DOHH2 (cell line): ENCODE measurements at regions not wholly inside any gene's neighbourhood (a gene's known extent, or its start where the extent isn't known, plus 50 kb on each side); places are given as distances from the start of the nearest gene placed in this dataset.

ENCODE experiments used
- H3F3A ChIP-seq: fragments of 200-600 bp; sonication (generic), shearing (Covaris generic); 2 replicates; pipeline ENCODE4 v1.6.0; 2016; ENCODE audit warnings: antibody characterized with exemption, mild to moderate bottlenecking; ENCODE audit not compliant: control insufficient read depth, insufficient read depth
- H3K27ac ChIP-seq: fragments of 200-600 bp; sonication (generic); 2 replicates; pipeline ENCODE4 v1.5.1; 2014; ENCODE audit warnings: low read depth, mild to moderate bottlenecking, low read length, moderate library complexity
- H3K27me3 ChIP-seq: fragments of 200-600 bp; sonication (generic); 2 replicates; pipeline ENCODE4 v1.6.1; 2014; ENCODE audit warnings: mild to moderate bottlenecking, low read length, mixed read lengths; ENCODE audit not compliant: control insufficient read depth
- H3K36me3 ChIP-seq: fragments of 200-600 bp; sonication (generic); 2 replicates; pipeline ENCODE4 v1.6.1; 2014; ENCODE audit warnings: mild to moderate bottlenecking, low read length, moderate library complexity, mixed read lengths; ENCODE audit not compliant: control insufficient read depth
- H3K4me1 ChIP-seq: fragments of 200-600 bp; sonication (generic); 2 replicates; pipeline ENCODE4 v1.6.1; 2014; ENCODE audit warnings: mild to moderate bottlenecking, low read length, mixed read lengths; ENCODE audit not compliant: control insufficient read depth
- H3K4me2 ChIP-seq: fragments of 200-600 bp; sonication (generic); 2 replicates; pipeline ENCODE4 v1.6.0; 2014; ENCODE audit warnings: mild to moderate bottlenecking, low read length, moderate library complexity
- H3K4me3 ChIP-seq: fragments of 200-600 bp; sonication (generic); 2 replicates; pipeline ENCODE4 v1.5.1; 2014; ENCODE audit warnings: mild to moderate bottlenecking, low read length, mixed read lengths
- H3K79me2 ChIP-seq: fragments of 200-600 bp; sonication (generic); 2 replicates; pipeline ENCODE4 v1.6.1; 2014; ENCODE audit warnings: mild to moderate bottlenecking, low read length, mixed read lengths; ENCODE audit not compliant: control insufficient read depth
- H3K9me2 ChIP-seq: fragments of 200-600 bp; sonication (generic); replicated peaks from 2 replicates; pipeline ENCODE4 v1.6.1; 2014; ENCODE audit warnings: mild to moderate bottlenecking, low read length, mixed read lengths; ENCODE audit not compliant: control insufficient read depth
- H3K9me3 ChIP-seq: fragments of 200-600 bp; sonication (generic); 2 replicates; pipeline ENCODE4 v1.6.1; 2014; ENCODE audit warnings: antibody characterized with exemption, low read length, mixed read lengths; ENCODE audit not compliant: control insufficient read depth, insufficient read depth
- H4K20me1 ChIP-seq: fragments of 200-600 bp; sonication (generic); 2 replicates; pipeline ENCODE4 v1.6.0; 2014; ENCODE audit warnings: low read depth, mild to moderate bottlenecking, antibody characterized with exemption, low read length, moderate library complexity; ENCODE audit not compliant: control insufficient read depth, insufficient read depth
- CTCF ChIP-seq: fragments of 200-600 bp; sonication (generic); IDR thresholded peaks from one replicate; pipeline ENCODE4 v1.5.1; 2014; ENCODE audit warnings: antibody characterized with exemption, mild to moderate bottlenecking, low read depth, low read length; ENCODE audit not compliant: poor library complexity, severe bottlenecking
- EZH2phosphoT487 ChIP-seq: fragments of 200-600 bp; sonication (generic); IDR thresholded peaks from 2 replicates; pipeline ENCODE4 v1.6.1; 2017; ENCODE audit warnings: borderline replicate concordance, mild to moderate bottlenecking, antibody characterized with exemption, low read length, moderate library complexity, mixed read lengths

GRCh38 chr20:57988422-57988821, 240.0 kb downstream of the ANKRD60 start:
- Histone ChIP-seq H4K20me1 (no peaks in the 10 kb centered on the region), H3K79me2 (no peaks in the 10 kb centered on the region), H3K4me2 (no peak overlapping the region), H3K36me3 (no peaks in the 10 kb centered on the region), H3K27me3 (peaks cover 6% of the 10 kb centered on the region), H3F3A (no peaks in the 10 kb centered on the region), H3K4me3 (no peak overlapping the region), H3K9me2 (no peaks in the 10 kb centered on the region), H3K4me1 (no peaks in the 10 kb centered on the region), H3K27ac (no peak overlapping the region), H3K9me3 (no peaks in the 10 kb centered on the region)
- TF ChIP-seq EZH2phosphoT487, result no peak
- no peak for TF ChIP-seq CTCF

- no peaks in the 10 kb centered on the region for H3K79me2 ChIP-seq
- no peaks in the 10 kb centered on the region for H3K9me2 ChIP-seq
- no peak overlapping the region for H3K27ac ChIP-seq
- H4K20me1 ChIP-seq, result no peaks in the 10 kb centered on the region
- no peaks in the 10 kb centered on the region for H3K4me1 ChIP-seq
- H3K4me2 ChIP-seq, result no peak overlapping the region
- H3F3A ChIP-seq, result no peaks in the 10 kb centered on the region
- no peaks in the 10 kb centered on the region for H3K36me3 ChIP-seq
- no peaks in the 10 kb centered on the region for H3K9me3 ChIP-seq
- H3K27me3 ChIP-seq, result peaks cover 6% of the 10 kb centered on the region
- TF ChIP-seq CTCF, result no peak
- no peak for TF ChIP-seq EZH2phosphoT487
- H3K4me3 ChIP-seq, result no peak overlapping the region
Measured at GRCh38 chr20:57987659-57988058, 240.8 kb downstream of the ANKRD60 start.

- Histone ChIP-seq H3K4me3 (no peak overlapping the region), H3K9me2 (no peaks in the 10 kb centered on the region), H3K4me1 (no peaks in the 10 kb centered on the region), H3F3A (no peaks in the 10 kb centered on the region), H3K79me2 (no peaks in the 10 kb centered on the region), H3K27ac (no peak overlapping the region), H3K9me3 (no peaks in the 10 kb centered on the region), H4K20me1 (no peaks in the 10 kb centered on the region), H3K4me2 (no peak overlapping the region), H3K36me3 (no peaks in the 10 kb centered on the region), H3K27me3 (peaks cover 6% of the 10 kb centered on the region)
- no peak for TF ChIP-seq CTCF
- no peak for TF ChIP-seq EZH2phosphoT487
Measured at GRCh38 chr20:57986666-57987065, 241.8 kb downstream of the ANKRD60 start.

GRCh38 chr20:57985278-57985677, 243.2 kb downstream of the ANKRD60 start:
- Histone ChIP-seq H4K20me1 (no peaks in the 10 kb centered on the region), H3K4me1 (no peaks in the 10 kb centered on the region), H3K9me2 (no peaks in the 10 kb centered on the region), H3K4me2 (no peak overlapping the region), H3K27me3 (peaks cover 6% of the 10 kb centered on the region), H3K27ac (no peak overlapping the region), H3K9me3 (no peaks in the 10 kb centered on the region), H3F3A (no peaks in the 10 kb centered on the region), H3K79me2 (no peaks in the 10 kb centered on the region), H3K4me3 (no peak overlapping the region), H3K36me3 (no peaks in the 10 kb centered on the region)
- TF ChIP-seq CTCF, result no peak
- no peak for TF ChIP-seq EZH2phosphoT487
